HG02885 (cell line): ENCODE measurements at regions not wholly inside any gene's neighbourhood (a gene's known extent, or its start where the extent isn't known, plus 50 kb on each side); places are given as distances from the start of the nearest gene placed in this dataset.
"Not testable (repeated sequence)": the region's sequence is repeated elsewhere in the genome, so short reads cannot be mapped to it uniquely, and the experiment has no call there.

Experiments used
- ATAC-seq: cut with Tn5 transposase; IDR thresholded peaks from one replicate; pipeline ENCODE4 v1.9.1; 2021; ENCODE audit warnings: mild to moderate bottlenecking; ENCODE audit not compliant: unreplicated experiment, poor library complexity

GRCh38 chr20:51169813-51170212 lies 146.9 kb upstream of the KCNG1 start:
- no peak for ATAC-seq

DNA sequence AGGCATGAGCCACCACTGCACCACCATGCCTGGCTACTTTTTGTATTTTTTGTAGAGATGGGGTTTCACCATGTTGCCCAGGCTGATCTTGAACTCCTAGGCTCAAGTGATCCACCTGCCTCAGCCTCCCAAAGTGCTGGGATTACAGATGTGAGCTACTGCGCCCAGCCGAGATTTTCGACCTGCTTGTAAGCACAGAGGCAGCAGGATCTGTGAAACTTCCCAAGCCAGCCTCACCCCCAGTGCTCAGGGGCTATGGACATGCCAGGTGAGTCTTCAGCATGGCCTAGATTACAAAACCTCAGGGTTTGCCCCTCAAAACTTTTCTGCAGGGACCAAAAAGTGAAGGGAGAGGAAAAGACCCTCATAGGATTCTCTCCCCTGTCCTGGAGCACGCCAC lies 145.0 kb upstream of the KCNG1 start:
- ATAC-seq, result not testable (repeated sequence)

- no peak for ATAC-seq
These were observed 143.6 kb upstream of the KCNG1 start for GRCh38 chr20:51166489-51166888.

DNA sequence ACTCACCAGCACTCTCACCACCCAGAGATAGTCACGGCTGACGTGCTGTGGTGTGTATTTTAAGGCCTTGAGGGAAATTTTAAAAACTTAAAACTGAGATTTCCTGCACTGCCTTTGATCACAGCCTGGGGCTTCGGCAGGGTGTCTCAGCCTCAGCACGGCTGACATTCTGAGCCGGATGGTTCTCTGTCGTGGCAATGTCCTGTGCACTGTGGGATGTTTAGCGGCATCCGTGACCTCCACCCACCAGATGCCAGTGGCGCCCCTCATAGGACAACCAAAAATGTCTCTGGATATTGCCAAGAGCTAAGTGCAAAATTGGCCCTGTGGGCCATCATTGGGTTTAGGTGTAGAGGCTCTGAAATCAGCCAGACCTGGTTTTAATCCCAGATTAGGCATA lies 142.2 kb upstream of the KCNG1 start:
- no peak for ATAC-seq

DNA sequence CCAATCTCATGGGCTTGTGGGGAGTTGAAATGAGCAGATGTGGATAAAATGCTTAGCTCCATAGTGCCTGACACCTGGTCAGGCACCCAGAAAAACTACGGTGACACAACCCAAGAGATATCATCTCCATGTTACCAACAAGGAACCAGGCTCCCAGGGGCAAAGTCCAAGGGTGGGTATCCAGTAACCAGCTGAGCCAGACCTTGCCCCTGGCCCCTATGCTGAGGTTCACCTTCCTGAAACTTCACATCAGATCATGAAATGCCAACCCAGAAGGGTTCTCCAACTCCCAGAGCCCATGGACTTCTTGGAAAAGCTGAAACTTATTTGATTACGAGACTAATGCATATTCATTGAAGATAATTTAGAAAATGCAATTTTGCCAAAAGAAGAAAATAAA lies 141.8 kb upstream of the KCNG1 start:
- no peak for ATAC-seq

DNA sequence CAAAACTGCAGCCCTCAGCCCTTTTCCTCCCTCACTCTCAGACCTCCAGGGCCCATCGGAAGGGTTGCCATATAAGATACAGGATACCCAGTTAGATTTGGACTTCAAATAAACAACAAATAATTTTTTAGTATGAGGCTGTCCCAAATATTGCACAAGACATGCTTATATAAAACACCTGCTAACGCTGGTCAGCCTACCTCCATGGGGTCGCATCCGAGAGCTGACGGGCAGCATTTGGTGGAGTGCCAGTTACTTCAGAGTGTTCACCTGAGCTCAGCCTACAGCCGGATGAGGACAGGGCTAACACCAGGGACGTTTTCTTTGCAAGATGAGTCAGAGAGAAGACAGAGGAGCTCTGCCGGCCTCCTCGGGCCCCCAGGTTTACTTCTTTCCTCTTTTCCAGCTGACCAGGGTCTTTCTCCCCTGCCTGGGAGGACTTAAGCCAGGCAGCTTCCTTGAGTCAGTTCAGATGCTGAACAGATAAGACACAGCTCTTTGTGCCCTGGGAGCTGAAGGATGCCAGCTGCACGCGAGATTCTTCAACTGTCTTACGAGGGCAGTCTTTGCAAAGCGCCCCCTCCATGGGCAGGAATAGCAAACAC lies 141.2 kb upstream of the KCNG1 start:
- ATAC-seq, result no peak

GRCh38 chr20:51162015-51162414 lies 139.1 kb upstream of the KCNG1 start:
- ATAC-seq, result no peak

- ATAC-seq, result no peak
These were observed 137.9 kb upstream of the KCNG1 start for GRCh38 chr20:51160821-51161220.

DNA sequence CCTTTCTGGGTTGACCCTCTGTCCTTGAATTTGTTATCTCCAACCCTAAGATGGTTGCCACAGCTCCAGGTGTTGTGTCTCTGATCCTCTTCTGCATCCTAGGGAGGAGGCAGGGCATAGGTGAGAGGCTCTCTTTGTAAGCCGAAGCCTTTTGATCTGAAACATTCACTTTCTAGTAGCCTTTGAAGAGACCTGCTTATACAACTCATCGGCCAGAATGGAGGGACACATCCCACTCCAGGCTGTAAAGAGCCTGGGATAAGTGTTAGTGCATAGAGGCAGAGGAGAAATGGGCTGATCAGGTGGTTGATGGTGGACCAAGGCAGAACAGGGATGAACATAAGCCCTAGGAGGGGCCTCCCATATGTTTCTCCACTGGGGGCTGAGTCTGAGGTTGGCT lies 137.1 kb upstream of the KCNG1 start:
- no peak for ATAC-seq

DNA sequence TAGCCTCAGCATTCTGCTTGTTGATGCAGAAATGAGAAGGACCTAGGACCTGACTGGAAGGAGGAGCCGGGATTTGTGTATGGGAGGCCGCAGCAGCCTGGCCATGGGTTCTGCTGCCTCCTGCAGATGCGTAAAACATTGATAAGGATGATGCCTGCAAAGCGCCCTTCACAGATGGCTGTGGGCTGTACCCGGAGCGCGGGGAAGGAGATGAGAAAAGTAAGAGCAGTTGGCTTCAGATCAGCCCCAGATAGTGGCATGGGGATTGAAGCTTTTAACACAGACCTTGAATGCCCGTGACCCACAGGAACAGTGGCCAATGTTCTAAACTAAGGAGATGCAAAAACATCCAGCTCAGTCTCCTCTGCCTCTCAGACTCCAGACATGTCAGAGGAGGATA lies 136.4 kb upstream of the KCNG1 start:
- ATAC-seq, result no peak

DNA sequence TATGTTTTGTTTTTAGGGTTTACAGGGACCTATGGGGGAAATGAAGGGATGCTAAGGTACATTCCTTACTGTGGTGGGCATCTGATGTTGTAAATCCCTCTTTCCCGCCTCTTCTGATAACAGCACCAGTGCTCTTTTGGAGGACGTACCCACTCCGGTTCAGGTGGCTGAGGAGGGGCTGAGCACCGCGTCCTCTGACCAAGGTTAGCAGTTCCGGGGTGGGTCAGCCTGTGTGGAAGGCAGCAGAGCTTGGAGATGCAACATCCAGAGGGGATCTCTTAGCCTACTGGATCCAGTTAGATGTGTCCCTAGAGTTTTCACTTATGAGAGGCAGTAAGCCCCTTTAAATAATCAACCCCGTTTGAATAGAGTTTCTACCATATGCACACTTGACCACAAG lies 135.3 kb upstream of the KCNG1 start:
- ATAC-seq, result no peak

DNA sequence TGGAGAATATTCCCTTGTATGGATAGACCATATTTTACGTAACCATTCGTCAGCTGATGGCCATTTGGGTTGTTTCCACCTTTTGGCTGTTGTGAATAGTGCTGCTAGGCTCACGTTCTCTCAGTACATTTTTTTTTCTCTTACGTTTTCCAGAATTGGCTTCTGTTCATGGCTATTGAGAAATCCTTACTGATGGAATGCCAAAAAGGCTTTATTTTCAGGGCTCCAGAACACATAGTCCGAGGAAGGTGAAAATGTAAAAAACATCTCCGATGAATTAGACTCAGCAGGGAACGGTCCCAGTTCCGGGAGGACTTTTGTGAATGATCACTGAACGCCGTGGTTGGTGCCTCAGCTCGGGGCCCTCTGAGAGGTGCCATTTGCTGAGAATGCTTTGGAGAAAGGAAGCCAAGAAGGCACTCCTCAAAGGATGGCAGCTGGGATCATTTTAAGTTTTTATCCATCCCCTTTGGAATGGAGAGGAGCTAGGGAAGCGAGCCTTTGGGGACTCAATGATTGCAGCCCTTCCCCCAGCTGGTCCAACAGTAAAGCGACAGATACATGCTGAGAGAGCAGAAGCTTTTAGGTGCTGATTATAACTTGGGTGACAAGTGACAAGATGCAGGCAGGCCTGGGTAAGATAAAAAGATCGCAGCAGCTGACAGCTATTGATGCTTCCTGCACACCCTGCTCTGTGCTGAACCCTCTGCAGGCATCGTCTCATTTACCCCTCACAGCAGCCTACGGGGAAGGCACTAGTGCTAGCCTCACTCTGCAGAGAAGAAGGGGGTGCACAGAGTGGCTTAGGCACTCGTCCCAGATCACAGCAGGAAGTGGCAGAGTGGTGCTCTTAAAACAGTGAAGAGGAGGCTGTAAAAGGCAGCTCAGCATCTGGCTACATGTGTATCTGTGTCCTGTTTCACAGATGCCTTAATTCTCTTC lies 133.4 kb upstream of the KCNG1 start:
- ATAC-seq, result no peak

- ATAC-seq, result no peak
These were observed 132.1 kb upstream of the KCNG1 start for GRCh38 chr20:51154708-51155690.

DNA sequence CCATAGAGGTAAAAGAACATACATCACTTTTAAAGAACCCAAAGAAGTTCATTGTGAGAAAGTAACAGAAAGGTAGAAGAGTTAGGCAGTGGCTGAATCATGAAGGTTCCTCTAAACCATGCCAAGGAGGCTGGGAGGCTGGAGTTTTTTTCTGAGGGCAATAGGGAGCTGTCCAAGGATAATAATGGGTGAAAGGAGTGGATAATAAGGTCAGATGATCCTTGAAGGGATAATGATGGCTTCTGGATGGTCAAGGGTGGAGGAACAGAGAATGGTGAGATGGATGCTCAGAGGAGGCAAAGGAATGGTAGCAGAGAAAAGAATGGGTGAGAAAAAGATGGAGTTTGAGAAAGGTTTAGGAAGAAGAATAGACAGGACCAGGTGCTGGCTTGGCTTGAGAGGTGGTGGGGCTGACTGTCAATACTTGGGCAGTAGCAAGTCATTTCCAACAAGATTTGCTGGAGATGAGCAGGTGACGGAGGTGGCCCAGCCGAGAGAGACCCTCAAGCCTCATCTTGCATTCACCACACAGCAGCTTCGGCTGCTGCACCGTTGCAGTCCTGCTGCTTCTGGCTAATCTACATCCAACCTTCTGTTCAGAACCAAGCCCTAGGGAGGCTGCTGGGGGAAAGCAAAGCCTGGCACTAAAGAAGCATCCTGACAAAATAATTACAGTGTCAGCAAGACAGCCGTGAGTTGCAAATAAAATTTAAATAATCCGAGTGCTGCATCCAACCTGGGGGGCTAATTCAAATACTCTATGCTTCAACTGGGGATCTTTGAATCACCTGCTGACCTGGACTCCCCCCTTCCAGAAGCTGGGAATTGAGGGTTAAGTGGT lies 131.2 kb upstream of the KCNG1 start:
- ATAC-seq, result no peak

DNA sequence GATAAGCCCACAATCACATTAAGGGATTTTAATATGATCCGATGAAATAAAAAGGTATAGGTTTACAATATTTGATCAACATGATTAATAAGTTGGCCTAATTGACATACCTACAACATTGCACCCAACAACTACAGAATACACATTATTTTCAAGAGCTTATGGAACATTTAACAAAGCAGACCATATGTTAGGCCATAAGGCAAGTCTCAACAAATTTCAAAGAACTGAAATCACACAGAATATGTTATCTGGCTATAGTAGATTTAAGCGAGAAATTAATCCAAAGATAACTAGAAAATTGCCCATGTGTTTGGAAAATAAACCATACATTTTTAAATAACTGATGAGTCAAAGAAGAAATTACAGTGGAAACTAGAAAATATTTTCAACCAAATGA lies 126.0 kb upstream of the KCNG1 start:
- ATAC-seq, result no peak

- no peak for ATAC-seq
These were observed 121.6 kb upstream of the KCNG1 start for GRCh38 chr20:51144476-51144875.

DNA sequence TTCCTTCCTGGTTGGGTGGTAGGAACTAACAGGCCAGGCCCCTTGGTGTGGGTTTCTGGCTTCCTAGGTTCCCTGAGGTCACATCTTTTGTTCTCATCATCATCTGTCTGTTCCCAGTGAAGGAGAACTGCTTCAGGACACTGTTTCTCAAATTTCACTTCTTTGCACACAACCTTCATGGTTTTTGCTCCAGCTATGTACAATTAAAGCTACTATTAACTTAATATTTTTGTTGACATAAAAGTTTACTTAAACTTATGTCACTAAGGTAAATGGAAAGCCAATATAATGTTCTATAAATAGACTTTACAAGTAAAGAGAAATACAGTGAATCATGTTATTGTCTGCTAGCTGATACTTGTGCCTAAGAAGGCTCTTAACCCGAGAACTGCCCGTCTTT lies 120.7 kb upstream of the KCNG1 start:
- no peak for ATAC-seq

DNA sequence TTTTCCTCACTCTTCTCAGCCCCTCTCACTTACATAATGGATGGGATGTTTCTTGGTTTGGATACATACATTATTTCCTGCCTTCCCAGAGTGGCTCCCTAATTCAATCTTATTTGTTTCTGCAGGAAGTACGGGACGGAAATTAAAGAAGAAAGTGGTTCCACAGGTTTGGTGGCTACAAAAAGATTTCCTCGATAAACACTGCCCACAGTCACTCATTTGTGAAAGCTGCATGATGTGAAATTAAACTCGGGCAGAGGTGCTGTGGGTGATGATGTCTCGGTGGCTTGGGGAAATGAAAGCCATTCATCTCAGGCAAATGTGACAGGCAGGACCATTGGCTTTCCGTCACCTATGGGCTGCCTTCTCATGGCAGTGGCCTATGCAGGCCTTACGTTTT lies 119.5 kb upstream of the KCNG1 start:
- no peak for ATAC-seq

- ATAC-seq, result no peak
These were observed 117.8 kb upstream of the KCNG1 start for GRCh38 chr20:51140671-51141070.

DNA sequence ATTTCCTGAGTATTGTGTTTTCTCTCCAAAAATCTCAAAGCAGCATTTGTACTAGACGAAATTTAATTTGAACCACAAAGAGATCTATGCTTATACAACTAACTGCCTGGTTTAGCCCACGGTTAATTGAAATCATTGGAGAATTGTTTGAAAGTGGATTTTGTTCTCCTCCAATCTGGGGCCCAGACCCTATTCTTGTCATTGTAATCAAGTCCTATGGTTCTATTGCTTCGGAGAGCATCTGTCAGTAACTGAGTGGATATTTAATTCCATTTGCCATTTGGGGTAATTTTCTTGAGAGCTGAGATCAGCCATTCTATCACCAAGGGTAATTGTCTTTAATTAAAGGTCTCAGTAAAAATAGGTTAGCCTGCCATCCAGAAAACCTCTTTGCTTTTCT lies 117.0 kb upstream of the KCNG1 start:
- no peak for ATAC-seq
